NCI-H82 treated with DMSO at 0.1 percent for 48 hours (cell line): ENCODE measurements at regions not wholly inside any gene's neighbourhood (a gene's known extent, or its start where the extent isn't known, plus 50 kb on each side); places are given as distances from the start of the nearest gene placed in this dataset.

Source experiments
- DNase-seq: peaks from one replicate; lab custom pipeline; 2025; ENCODE audit not compliant: unreplicated experiment; lab: John Stamatoyannopoulos, UW

DNA sequence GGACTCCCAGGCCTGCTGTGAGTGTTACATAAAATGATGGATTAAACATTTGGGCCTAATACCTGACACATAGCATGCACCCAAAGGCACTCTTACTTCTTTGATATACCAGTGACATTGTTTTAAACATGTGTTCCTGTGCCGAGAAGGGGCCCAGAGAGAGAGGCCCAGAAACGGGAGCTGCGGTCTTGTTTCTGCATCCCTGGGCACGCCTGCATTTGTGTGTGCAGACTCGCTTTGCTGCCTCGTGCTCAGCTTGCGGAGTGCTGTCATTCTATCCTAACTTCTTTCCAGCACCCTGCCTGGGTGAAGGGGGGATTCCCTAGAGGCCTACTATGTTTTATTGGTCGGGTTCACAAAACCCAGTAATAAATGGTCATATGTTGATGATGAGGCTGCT, 666.2 kb upstream of the HS6ST1 start:
- DNase-seq: no peak

- no peak for DNase-seq
Measured at GRCh38 chr2:128986026-128986715, 667.5 kb upstream of the HS6ST1 start.

DNA sequence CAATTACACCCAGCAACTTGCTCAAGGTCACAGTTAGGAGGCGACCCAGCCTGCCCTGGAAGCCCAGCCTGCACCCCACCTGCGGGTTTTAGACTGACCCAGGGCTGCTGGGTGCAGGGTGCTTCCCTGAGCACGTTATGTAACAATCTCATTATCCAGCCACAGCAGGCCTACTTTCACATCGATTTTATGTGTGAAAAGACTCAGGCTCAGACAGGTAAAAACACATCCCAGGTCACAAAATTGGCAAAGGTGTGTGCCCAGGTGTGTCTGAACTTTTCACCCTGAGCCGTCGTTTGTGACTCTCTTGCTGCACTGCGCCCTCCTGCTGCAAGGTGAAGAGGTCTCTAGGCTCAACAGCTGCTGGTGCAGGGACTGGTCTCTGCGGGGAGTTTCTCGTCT, 668.2 kb upstream of the HS6ST1 start:
- no peak for DNase-seq

GRCh38 chr2:128988326-128988725, 669.7 kb upstream of the HS6ST1 start:
- DNase-seq: no peak

GRCh38 chr2:128988967-128989366, 670.3 kb upstream of the HS6ST1 start:
- DNase-seq: no peak

- no peak for DNase-seq
Measured at GRCh38 chr2:128995086-128995485, 676.4 kb upstream of the HS6ST1 start.

DNA sequence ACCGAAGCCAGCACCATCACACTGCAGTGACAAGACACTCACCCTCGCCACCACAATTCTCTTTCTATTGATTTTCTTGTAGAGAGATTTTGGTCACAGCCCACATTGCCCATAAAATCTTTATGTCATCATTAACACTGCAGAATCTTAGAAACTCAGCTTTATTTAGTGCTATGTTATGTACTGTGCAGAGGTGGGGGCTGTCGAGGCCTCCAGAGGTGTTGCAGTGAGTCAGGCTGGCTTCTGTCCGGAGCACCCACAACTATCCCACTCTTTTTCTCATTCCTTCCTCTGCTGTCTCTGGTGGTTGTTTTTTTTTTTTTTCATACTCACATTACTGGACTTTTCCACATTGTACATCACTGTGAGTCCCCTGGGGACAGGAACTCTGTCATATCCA, 677.4 kb upstream of the HS6ST1 start:
- DNase-seq: no peak

DNA sequence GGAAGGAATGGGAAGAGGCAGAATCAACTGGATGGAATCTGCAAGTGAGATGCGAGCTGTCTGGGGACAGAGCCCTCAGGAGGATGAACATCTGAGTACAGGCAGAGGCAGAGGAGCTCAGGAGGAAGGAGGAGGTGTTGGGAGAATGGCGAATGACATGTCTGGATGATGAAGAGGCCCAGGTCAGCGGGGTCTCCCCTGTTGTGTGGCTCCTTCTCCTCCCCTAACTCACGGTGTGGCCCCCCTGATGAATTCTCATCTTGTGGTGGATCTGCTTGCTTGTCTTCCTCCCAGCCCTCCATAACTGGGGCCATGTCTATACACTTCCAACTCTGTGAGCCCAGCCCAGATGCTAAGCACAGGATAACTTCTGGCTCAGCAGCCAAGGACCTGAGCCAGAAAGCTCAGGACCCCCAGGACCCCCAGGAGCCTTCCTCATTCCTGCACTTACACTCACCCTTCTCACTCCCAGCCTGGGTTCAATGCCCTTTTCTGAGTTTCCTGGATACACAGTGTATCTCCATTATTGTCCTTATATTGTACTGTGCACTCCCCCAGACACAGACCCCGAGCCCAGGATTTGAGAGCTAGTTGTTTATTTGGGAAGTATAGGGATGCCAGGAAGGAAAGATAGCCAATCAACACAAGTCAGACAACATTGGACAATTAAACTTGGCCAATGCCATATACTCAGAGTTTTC, 678.6 kb upstream of the HS6ST1 start:
- DNase-seq: no peak

GRCh38 chr2:129001926-129002325, 683.3 kb upstream of the HS6ST1 start:
- DNase-seq: no peak

- no peak for DNase-seq
Measured at GRCh38 chr2:129002751-129003150, 684.1 kb upstream of the HS6ST1 start.

GRCh38 chr2:129004485-129004884, 685.8 kb upstream of the HS6ST1 start:
- no peak for DNase-seq

DNA sequence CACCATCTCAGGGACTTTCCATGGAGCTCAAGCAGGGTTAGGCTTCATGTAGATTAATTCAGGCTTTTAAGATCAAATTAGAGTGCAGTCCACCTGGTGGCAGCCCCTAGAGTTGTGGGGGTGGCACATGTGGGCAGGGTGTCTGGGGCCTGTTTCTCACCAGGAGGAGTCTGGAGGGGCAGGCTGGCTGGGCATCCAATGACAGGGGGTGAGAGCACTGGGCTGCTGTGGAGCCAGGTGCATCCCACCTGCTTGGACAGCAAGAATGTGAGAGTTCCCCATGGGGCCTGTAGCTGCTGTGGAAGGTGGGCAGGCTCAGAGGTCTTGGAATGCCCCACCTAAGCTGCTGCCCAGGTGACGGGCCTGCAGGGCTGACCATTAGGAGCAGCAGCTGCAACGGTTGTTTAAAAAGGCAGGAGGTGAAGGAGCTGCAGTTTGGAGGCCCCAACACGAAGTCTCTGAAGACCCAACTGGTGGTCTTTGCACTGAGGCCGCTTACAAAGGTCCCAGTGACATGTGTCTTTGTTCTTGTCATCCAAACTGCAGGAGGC, 686.3 kb upstream of the HS6ST1 start:
- no peak for DNase-seq

DNA sequence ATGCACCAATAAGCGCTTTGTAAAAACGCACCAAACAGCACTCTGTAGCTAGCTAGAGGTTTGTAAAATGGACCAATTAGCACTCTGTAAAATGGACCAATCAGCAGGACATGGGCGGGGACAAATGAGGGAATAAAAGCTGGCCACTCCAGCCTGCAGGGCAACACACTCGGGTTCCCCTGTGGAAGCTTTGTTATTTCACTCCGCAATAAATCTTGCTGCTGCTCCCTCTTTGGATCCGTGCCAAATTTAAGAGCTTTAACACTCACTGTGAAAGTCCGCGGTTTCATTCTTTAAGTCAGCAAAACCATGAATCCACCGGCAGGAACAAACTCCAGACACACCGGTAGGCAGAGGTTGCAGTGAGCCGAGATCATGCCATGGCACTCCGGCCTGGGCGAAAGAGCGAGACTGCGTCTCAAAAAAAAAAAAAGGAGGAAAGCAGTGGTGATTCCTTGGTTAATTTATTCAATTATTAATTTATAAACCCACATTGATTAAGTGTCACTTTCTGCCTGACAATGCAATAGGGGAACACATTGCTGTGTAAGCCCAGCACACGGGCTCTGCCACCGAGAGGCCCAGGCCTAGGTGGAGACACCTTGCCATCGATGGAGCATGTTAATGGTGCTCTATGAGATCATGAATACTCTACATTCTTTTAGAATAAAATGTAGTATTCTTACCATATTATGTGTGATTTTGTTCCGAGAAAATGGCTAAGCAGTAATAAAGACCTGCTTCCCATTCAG, 687.6 kb upstream of the HS6ST1 start:
- DNase-seq: no peak

- no peak for DNase-seq
Measured at GRCh38 chr2:129006901-129007300, 688.2 kb upstream of the HS6ST1 start.

DNA sequence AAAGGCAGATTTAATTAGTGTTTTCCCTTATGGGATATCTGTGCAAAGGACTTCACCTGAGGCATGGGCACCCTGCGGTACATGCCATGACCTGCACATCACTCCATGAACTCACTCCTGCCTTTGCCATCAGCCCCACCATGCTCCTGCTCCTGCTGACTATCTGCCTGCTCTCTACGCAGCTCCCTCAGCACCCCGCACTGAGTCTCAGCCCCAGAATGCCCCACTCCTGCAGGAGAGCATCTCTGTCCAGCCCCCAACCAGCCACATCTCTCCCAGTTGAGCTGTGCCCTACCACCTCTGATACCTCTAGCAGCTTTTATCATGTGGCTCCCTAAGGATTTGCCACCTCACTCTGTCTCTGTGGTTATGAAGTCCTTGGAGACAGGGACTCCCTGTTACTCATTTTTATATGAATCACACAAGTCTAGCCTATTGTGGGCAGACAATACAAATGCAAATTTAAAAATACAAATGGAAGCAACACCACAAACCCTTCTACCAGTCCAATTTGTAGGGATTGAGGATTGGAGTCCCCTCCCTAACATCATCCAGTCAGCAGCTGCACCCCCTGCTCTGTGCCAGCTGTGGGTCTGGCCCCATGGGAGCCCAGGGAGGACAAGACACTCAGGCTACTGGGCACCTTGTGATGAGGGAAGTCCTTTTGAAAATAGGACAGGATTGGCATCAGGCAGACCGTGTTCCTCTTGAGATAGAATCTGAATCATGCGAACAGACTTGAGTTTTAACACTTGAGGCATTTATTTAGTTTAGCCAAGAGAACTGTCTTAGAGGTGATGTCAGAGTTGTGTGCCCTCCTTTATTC, 689.6 kb upstream of the HS6ST1 start:
- DNase-seq: no peak

GRCh38 chr2:129008881-129009554, 690.4 kb upstream of the HS6ST1 start:
- no peak for DNase-seq

DNA sequence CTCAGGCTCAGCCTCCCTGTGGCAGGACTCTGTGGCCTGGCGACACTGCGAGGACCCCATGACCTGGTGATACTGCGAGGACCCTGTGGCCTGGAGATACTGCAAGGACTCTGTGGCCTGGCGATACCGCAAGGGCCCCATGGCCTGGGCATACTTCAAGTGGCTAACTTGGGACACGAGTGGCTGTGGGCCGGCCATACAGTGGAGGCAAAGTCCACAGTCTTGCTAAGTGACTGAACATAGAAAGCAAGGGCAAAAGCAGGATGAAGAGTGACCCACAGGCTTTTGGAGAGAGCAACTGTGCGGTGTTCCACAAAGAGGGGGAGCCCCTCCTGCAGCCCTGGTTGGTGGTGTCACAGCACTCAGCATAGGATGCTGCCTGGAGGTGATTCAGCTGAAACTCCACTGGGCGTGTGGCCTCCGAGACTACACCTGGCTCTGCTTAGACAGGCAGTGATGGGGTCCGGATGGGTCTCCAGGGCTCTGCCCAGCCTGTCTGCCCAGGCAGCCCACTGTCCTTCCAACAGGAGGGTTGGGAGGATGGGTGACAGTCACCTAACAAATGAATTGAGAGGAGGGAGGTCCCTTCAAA, 691.0 kb upstream of the HS6ST1 start:
- no peak for DNase-seq

DNA sequence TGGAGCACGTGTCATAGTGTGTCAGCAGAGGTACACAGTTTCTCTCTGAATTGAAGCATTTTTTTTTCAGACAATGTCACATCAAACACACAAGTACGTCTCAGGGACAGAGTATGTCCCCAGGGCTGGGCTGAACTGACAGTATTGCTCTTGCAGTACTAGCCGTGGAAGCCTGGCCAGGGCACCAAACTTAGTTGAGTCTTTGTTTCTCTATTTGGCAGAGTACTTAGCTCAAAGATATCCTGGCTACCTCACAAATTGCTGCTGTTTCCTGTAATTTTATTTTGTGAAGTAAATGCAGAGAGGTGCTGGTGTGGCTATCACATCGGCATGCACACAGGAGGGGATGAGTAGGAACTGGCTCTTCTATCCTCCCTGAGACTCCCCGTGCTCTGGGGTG, 691.6 kb upstream of the HS6ST1 start:
- DNase-seq: no peak

GRCh38 chr2:129011466-129012061, 692.9 kb upstream of the HS6ST1 start:
- DNase-seq: no peak

DNA sequence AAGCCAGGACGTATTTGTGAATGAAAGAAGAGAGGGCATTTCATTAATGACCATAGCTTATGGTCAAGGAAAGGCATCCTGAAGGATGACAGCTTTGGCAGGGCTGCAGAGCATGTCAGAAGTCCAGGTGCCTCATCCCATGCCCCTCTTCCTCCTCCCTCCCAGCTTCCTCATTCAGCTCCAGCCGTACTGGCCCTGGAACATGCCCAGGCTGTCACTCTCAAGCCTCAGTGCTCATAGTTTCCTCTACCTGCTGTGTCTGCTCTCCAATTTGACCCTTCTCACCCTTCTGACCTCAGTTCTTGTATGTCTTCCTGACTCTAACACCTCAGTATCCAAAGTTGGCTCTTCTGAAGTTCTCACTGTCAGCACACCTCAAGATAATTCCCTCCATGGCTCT, 695.8 kb upstream of the HS6ST1 start:
- no peak for DNase-seq
